DOHH2 (cell line): ENCODE measurements at regions not wholly inside any gene's neighbourhood (a gene's known extent, or its start where the extent isn't known, plus 50 kb on each side); places are given as distances from the start of the nearest gene placed in this dataset.

Experiments used
- EZH2phosphoT487 ChIP-seq: fragments of 200-600 bp; sonication (generic); IDR thresholded peaks from 2 replicates; pipeline ENCODE4 v1.6.1; 2017; ENCODE audit warnings: borderline replicate concordance, mild to moderate bottlenecking, antibody characterized with exemption, low read length, moderate library complexity, mixed read lengths
- TF ChIP-seq, protein P1 (sequence below): fragments of 200-600 bp; sonication (generic); IDR thresholded peaks from one replicate; pipeline ENCODE4 v1.5.1; 2014; ENCODE audit warnings: antibody characterized with exemption, mild to moderate bottlenecking, low read depth, low read length; ENCODE audit not compliant: poor library complexity, severe bottlenecking

DNA sequence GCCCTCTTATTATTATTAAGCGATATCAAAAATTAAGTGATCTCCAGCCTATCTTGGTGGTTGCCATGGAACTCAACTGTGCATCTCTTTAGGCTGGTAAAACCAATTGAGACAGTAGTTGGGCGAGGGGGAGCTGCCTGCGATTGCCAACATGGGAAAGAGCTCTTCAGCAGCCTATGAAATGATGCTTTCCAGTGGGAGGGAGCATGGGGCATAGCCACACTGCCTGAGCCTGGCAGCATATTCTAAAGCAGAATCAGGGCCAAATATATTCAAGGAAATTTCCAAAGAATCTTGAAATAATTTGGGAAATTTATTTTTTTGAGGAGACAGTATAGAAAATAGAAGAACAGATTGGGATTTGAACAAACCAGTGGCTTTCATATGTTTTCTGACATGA is 126.9 kb upstream of the DNAH14 start:
- TF ChIP-seq, protein P1, sequence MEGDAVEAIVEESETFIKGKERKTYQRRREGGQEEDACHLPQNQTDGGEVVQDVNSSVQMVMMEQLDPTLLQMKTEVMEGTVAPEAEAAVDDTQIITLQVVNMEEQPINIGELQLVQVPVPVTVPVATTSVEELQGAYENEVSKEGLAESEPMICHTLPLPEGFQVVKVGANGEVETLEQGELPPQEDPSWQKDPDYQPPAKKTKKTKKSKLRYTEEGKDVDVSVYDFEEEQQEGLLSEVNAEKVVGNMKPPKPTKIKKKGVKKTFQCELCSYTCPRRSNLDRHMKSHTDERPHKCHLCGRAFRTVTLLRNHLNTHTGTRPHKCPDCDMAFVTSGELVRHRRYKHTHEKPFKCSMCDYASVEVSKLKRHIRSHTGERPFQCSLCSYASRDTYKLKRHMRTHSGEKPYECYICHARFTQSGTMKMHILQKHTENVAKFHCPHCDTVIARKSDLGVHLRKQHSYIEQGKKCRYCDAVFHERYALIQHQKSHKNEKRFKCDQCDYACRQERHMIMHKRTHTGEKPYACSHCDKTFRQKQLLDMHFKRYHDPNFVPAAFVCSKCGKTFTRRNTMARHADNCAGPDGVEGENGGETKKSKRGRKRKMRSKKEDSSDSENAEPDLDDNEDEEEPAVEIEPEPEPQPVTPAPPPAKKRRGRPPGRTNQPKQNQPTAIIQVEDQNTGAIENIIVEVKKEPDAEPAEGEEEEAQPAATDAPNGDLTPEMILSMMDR, result no peak
- no peak for TF ChIP-seq EZH2phosphoT487
